KMS-11 (cell line): ENCODE measurements at regions not wholly inside any gene's neighbourhood (a gene's known extent, or its start where the extent isn't known, plus 50 kb on each side); places are given as distances from the start of the nearest gene placed in this dataset.

Source experiments
- H2AFZ ChIP-seq: fragments of 200-600 bp; sonication (generic); 2 replicates; pipeline ENCODE4 v1.6.1; 2016; ENCODE audit warnings: antibody characterized with exemption, mixed run types, low read depth
- H3K27ac ChIP-seq: fragments of 200-600 bp; sonication (generic); 2 replicates; pipeline ENCODE4 v1.6.1; 2016; ENCODE audit warnings: mild to moderate bottlenecking, mixed run types
- H3K27me3 ChIP-seq: fragments of 200-600 bp; sonication (generic); 2 replicates; pipeline ENCODE4 v1.6.1; 2017; ENCODE audit warnings: mild to moderate bottlenecking, low read depth, mixed run types, moderate library complexity; ENCODE audit not compliant: insufficient read depth
- H3K36me3 ChIP-seq: fragments of 200-600 bp; sonication (generic); 2 replicates; pipeline ENCODE4 v1.6.1; 2017; ENCODE audit warnings: mild to moderate bottlenecking, mixed run types; ENCODE audit not compliant: insufficient read depth
- H3K4me1 ChIP-seq: fragments of 200-600 bp; sonication (generic); 2 replicates; pipeline ENCODE4 v1.6.1; 2016; ENCODE audit warnings: mild to moderate bottlenecking, low read depth, mixed run types; ENCODE audit not compliant: poor library complexity, severe bottlenecking
- H3K4me2 ChIP-seq: fragments of 200-600 bp; sonication (generic); 2 replicates; pipeline ENCODE4 v1.7.0; 2016; ENCODE audit warnings: mild to moderate bottlenecking, mixed run types
- H3K4me3 ChIP-seq: fragments of 200-600 bp; sonication (generic); IDR thresholded peaks from 2 replicates; pipeline ENCODE4 v1.6.1; 2017; ENCODE audit warnings: low read depth, low read length, mixed read lengths; ENCODE audit not compliant: insufficient read depth
- H3K79me2 ChIP-seq: fragments of 200-600 bp; sonication (generic); 2 replicates; pipeline ENCODE4 v1.6.1; 2016; ENCODE audit warnings: low read depth, mixed run types; ENCODE audit not compliant: insufficient read depth
- H3K9ac ChIP-seq: fragments of 200-600 bp; sonication (generic); 2 replicates; pipeline ENCODE4 v1.6.1; 2016; ENCODE audit warnings: mild to moderate bottlenecking, mixed run types
- H4K20me1 ChIP-seq: fragments of 200-600 bp; sonication (generic); 2 replicates; pipeline ENCODE4 v1.6.1; 2016; ENCODE audit warnings: mild to moderate bottlenecking, mixed run types; ENCODE audit not compliant: insufficient read depth
- CTCF ChIP-seq: fragments of 200-600 bp; sonication (generic); conservative IDR thresholded peaks from 2 replicates; pipeline ENCODE4 v1.6.1; 2017; ENCODE audit warnings: low read depth, mild to moderate bottlenecking, antibody characterized with exemption, low read length, moderate library complexity, mixed read lengths

GRCh38 chr4:159498446-159499115 is 395.7 kb downstream of the RAPGEF2 start:
- TF ChIP-seq CTCF, result no peak
- Histone ChIP-seq H3K36me3 (no peaks in the 10 kb centered on the region), H3K79me2 (no peaks in the 10 kb centered on the region), H4K20me1 (no peaks in the 10 kb centered on the region), H2AFZ (no peak overlapping the region), H3K9ac (no peak overlapping the region), H3K4me3 (no peak overlapping the region), H3K27ac (no peak overlapping the region), H3K27me3 (no peaks in the 10 kb centered on the region), H3K4me1 (no peaks in the 10 kb centered on the region), H3K4me2 (no peak overlapping the region)

GRCh38 chr4:159500861-159501260 is 398.0 kb downstream of the RAPGEF2 start:
- H3K4me3 ChIP-seq, result no peak overlapping the region
- no peaks in the 10 kb centered on the region for H4K20me1 ChIP-seq
- no peak overlapping the region for H3K4me2 ChIP-seq
- H3K79me2 ChIP-seq, result no peaks in the 10 kb centered on the region
- no peaks in the 10 kb centered on the region for H3K27me3 ChIP-seq
- H3K4me1 ChIP-seq, result no peaks in the 10 kb centered on the region
- TF ChIP-seq CTCF, result no peak
- H3K36me3 ChIP-seq, result no peaks in the 10 kb centered on the region
- H2AFZ ChIP-seq, result no peak overlapping the region
- H3K27ac ChIP-seq, result no peak overlapping the region
- no peak overlapping the region for H3K9ac ChIP-seq

- no peaks in the 10 kb centered on the region for H3K27me3 ChIP-seq
- no peak overlapping the region for H3K9ac ChIP-seq
- H3K4me1 ChIP-seq, result no peaks in the 10 kb centered on the region
- no peak overlapping the region for H2AFZ ChIP-seq
- no peaks in the 10 kb centered on the region for H3K36me3 ChIP-seq
- H3K4me2 ChIP-seq, result no peak overlapping the region
- H4K20me1 ChIP-seq, result no peaks in the 10 kb centered on the region
- no peak for TF ChIP-seq CTCF
- H3K27ac ChIP-seq, result no peak overlapping the region
- H3K79me2 ChIP-seq, result no peaks in the 10 kb centered on the region
- H3K4me3 ChIP-seq, result no peak overlapping the region
These were observed 400.5 kb downstream of the RAPGEF2 start for GRCh38 chr4:159503236-159504008.

GRCh38 chr4:159504684-159505083 is 401.8 kb downstream of the RAPGEF2 start:
- Histone ChIP-seq H4K20me1 (no peaks in the 10 kb centered on the region), H3K27me3 (no peaks in the 10 kb centered on the region), H3K4me2 (no peak overlapping the region), H3K4me1 (no peaks in the 10 kb centered on the region), H3K79me2 (no peaks in the 10 kb centered on the region), H3K27ac (no peak overlapping the region), H3K4me3 (no peak overlapping the region), H3K9ac (no peak overlapping the region), H3K36me3 (no peaks in the 10 kb centered on the region), H2AFZ (no peak overlapping the region)
- no peak for TF ChIP-seq CTCF
